HCT116 (cell line): ENCODE measurements at regions not wholly inside any gene's neighbourhood (a gene's known extent, or its start where the extent isn't known, plus 50 kb on each side); places are given as distances from the start of the nearest gene placed in this dataset.

Experiments used
- ATAC-seq: fragments of 200-7000 bp; cut with Tn5 transposase; 2 replicates; pipeline ENCODE4 v1.9.1; 2020; ENCODE audit warnings: mild to moderate bottlenecking, moderate library complexity
- BruUV-seq: library from RNA; stranded (reverse); fragments of 400-500 nt; replicated peaks from 2 replicates; lab custom pipeline; 2021; lab: Mats Ljungman, UMichigan
- CTCF ChIA-PET: fragments of 300-600 bp; sonication (Branson Sonifier 250); formaldehyde crosslinking; loops from one replicate; lab custom pipeline; 2021; ENCODE audit warnings: antibody characterized with exemption; lab: Charles Lee
- POLR2A ChIA-PET: fragments of 300-600, 350-600 bp; sonication (Branson Sonifier 250); formaldehyde crosslinking; loops from one replicate; lab custom pipeline; 2021; ENCODE audit warnings: antibody characterized with exemption; lab: Charles Lee
- RAD21 ChIA-PET, 2 experiments: fragments of 300-600 bp; sonication (Branson Sonifier 250); formaldehyde crosslinking; loops; one replicate each; lab custom pipeline; 2023; ENCODE audit warnings: low total read pairs in 2 of 2; ENCODE audit not compliant: uncharacterized antibody in 2 of 2, unreplicated experiment in 2 of 2, low non-redundant PET in 1 of 2; lab: Charles Lee
- DNase-seq: peaks from one replicate; pipeline ENCODE4 v3.0.0-alpha.2; 2010; ENCODE audit warnings: low read depth, low spot score
- H2AFZ ChIP-seq: fragments of 200-600 bp; shearing (Covaris generic), sonication (generic); 2 replicates; pipeline ENCODE4 v1.6.1; 2017; ENCODE audit warnings: low read depth, mixed run types, mixed read lengths, antibody characterized with exemption, low read length; ENCODE audit not compliant: poor library complexity, severe bottlenecking
- H3K27ac ChIP-seq: 2 replicates; pipeline ENCODE4 v1.5.1; 2012; ENCODE audit warnings: low read depth, low read length
- H3K27me3 ChIP-seq: fragments of 200-600 bp; sonication (generic); 2 replicates; pipeline ENCODE4 v1.6.1; 2016; ENCODE audit warnings: mixed run types, low read length, mixed read lengths; ENCODE audit not compliant: insufficient read depth
- H3K36me3 ChIP-seq, 2 experiments: fragments of 200-500 bp in 1 of 2; fragments of 200-600 bp in 1 of 2; sonication (Bioruptor generic) in 1 of 2; sonication (generic) in 1 of 2; 2 replicates each; pipeline versions ENCODE4 v1.5.1 to v1.6.1; 2014 to 2016; ENCODE audit warnings: low read length in 2 of 2, inconsistent platforms in 1 of 2, mixed read lengths in 1 of 2, mixed run types in 1 of 2; ENCODE audit not compliant: insufficient read depth in 2 of 2, control insufficient read depth in 1 of 2
- H3K4me1 ChIP-seq, 2 experiments: fragments of 200-600 bp in 1 of 2; sonication (generic) in 1 of 2; 2 replicates each; pipeline versions ENCODE4 v1.5.1 to v1.6.1; 2012 to 2017; ENCODE audit warnings: low read length in 2 of 2, inconsistent platforms in 1 of 2, mild to moderate bottlenecking in 1 of 2, mixed read lengths in 1 of 2, mixed run types in 1 of 2, moderate library complexity in 1 of 2; ENCODE audit not compliant: insufficient read depth in 2 of 2, control insufficient read depth in 1 of 2
- H3K4me2 ChIP-seq: fragments of 200-600 bp; sonication (generic); 2 replicates; pipeline ENCODE4 v1.6.1; 2017; ENCODE audit warnings: mixed run types, low read length, mixed read lengths
- H3K4me3 ChIP-seq, 2 experiments: fragments of 200-600 bp in 1 of 2; sonication (generic) in 1 of 2; replicated peaks in 1 of 2; 2 replicates each; pipeline ENCODE4 v1.5.1; 2011 to 2016; ENCODE audit warnings: low read length in 2 of 2, control low read depth in 1 of 2, low read depth in 1 of 2, mild to moderate bottlenecking in 1 of 2, mixed read lengths in 1 of 2, mixed run types in 1 of 2
- H3K79me2 ChIP-seq: fragments of 200-600 bp; sonication (generic); 2 replicates; pipeline ENCODE4 v1.6.1; 2017; ENCODE audit warnings: mild to moderate bottlenecking, mixed run types, low read length, moderate library complexity, mixed read lengths; ENCODE audit not compliant: insufficient read depth
- H3K9ac ChIP-seq: fragments of 200-600 bp; sonication (generic); 2 replicates; pipeline ENCODE4 v1.6.1; 2016; ENCODE audit warnings: low read length, mixed read lengths
- H3K9me2 ChIP-seq: fragments of 200-600 bp; sonication (generic), shearing (Covaris generic); 2 replicates; pipeline ENCODE4 v1.6.1; 2017; ENCODE audit warnings: mixed run types, mild to moderate bottlenecking, moderate library complexity; ENCODE audit not compliant: insufficient read depth
- H3K9me3 ChIP-seq, 2 experiments: fragments of 200-500 bp in 1 of 2; fragments of 200-600 bp in 1 of 2; sonication (Bioruptor generic) in 1 of 2; sonication (generic) in 1 of 2; 2 replicates each; pipeline ENCODE4 v1.6.1; 2014 to 2017; ENCODE audit warnings: low read length in 2 of 2, mixed read lengths in 2 of 2, inconsistent platforms in 1 of 2, low read depth in 1 of 2, mild to moderate bottlenecking in 1 of 2, mixed run types in 1 of 2, moderate library complexity in 1 of 2; ENCODE audit not compliant: control insufficient read depth in 1 of 2, insufficient read depth in 1 of 2
- H4K20me1 ChIP-seq: fragments of 200-600 bp; sonication (generic), shearing (Covaris generic); 2 replicates; pipeline ENCODE4 v1.6.1; 2017; ENCODE audit warnings: mixed run types, mild to moderate bottlenecking, moderate library complexity; ENCODE audit not compliant: insufficient read depth
- CBX3 ChIP-seq: IDR thresholded peaks from 2 replicates; pipeline ENCODE4 v1.6.1; 2012; ENCODE audit warnings: low read depth
- CEBPB ChIP-seq: IDR thresholded peaks from 2 replicates; pipeline ENCODE4 v1.6.1; 2012; ENCODE audit warnings: low read depth
- EGR1 ChIP-seq: IDR thresholded peaks from 2 replicates; pipeline ENCODE4 v1.6.1; 2012; ENCODE audit warnings: low read depth
- EZH2 ChIP-seq: fragments of 200-600 bp; sonication (generic); IDR thresholded peaks from 2 replicates; pipeline ENCODE4 v1.6.1; 2017; ENCODE audit warnings: antibody characterized with exemption, mixed run types
- FOSL1 ChIP-seq: IDR thresholded peaks from 2 replicates; pipeline ENCODE4 v1.6.1; 2012; ENCODE audit warnings: low read depth
- POLR2A ChIP-seq: IDR thresholded peaks from 2 replicates; pipeline ENCODE4 v1.7.0; 2011; ENCODE audit warnings: borderline replicate concordance; ENCODE audit not compliant: insufficient read depth, insufficient read length; ENCODE audit errors: extremely low read depth
- POLR2AphosphoS5 ChIP-seq: IDR thresholded peaks from 2 replicates; pipeline ENCODE4 v1.6.1; 2011; ENCODE audit warnings: mild to moderate bottlenecking, low read depth, low read length, moderate library complexity
- SP1 ChIP-seq: IDR thresholded peaks from 2 replicates; pipeline ENCODE4 v1.6.1; 2012; ENCODE audit warnings: low read depth
- YY1 ChIP-seq: IDR thresholded peaks from 2 replicates; pipeline ENCODE4 v1.6.1; 2011; ENCODE audit warnings: low read length, low read depth, moderate library complexity, mild to moderate bottlenecking; ENCODE audit not compliant: insufficient replicate concordance; ENCODE audit errors: extremely low read depth
- ZFX ChIP-seq: fragments of 450-650 bp; IDR thresholded peaks from 2 replicates; pipeline ENCODE4 v1.6.1; 2017
- ZNF274 ChIP-seq: fragments of 200-500 bp; sonication (Bioruptor generic); IDR thresholded peaks from 2 replicates; pipeline ENCODE4 v1.6.1; 2014; ENCODE audit warnings: mild to moderate bottlenecking, low read depth, low read length, inconsistent platforms
- intact Hi-C: fragments of 100-400 bp; cut with micrococcal nuclease; formaldehyde crosslinking; loops from 2 replicates; pipeline ENCODE4 v1.10.0; 2022
- TF ChIP-seq, protein P1 (sequence below): IDR thresholded peaks from 2 replicates; pipeline ENCODE4 v1.6.1; 2012
- TF ChIP-seq, protein P2 (sequence below): IDR thresholded peaks from 2 replicates; pipeline ENCODE4 v1.6.1; 2011; ENCODE audit warnings: mild to moderate bottlenecking, low read length, moderate library complexity; ENCODE audit not compliant: insufficient replicate concordance; ENCODE audit errors: extremely low read depth
- TF ChIP-seq, protein P3 (sequence below): IDR thresholded peaks from 2 replicates; pipeline ENCODE4 v1.6.1; 2012

DNA sequence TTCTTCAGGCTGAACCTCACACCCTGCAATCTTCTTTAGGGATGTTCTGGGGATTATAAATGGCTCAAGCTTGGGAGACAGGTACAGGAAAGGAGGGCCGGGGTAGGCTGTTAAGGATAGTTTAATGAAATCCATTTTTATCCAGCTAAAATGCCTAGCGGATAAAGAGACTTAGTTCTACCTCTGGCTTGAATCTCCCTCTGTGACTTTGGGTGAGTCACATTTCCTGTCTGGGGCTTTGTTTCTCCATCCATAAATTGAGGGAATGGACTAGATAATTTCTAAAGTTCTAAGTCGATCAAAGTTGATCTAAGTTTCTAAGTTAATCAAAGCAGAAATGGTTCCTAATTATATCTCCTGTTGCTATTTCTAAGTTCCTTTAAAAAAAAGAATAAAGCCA lies 319.6 kb upstream of the E2F7 start:
- POLR2A ChIA-PET = no interaction called here
- Histone ChIP-seq H3K4me3 (no peak overlapping the region), H3K27me3 (no peaks in the 10 kb centered on the region), H3K27ac (no peak overlapping the region), H2AFZ (no peak overlapping the region), H3K9me2 (no peaks in the 10 kb centered on the region), H3K79me2 (no peaks in the 10 kb centered on the region), H3K9ac (no peak overlapping the region), H3K9me3 (no peaks in the 10 kb centered on the region), H3K4me1 (no peaks in the 10 kb centered on the region), H3K36me3 (no peaks in the 10 kb centered on the region), H3K4me2 (no peak overlapping the region), H4K20me1 (no peaks in the 10 kb centered on the region)
- CTCF ChIA-PET = no interaction called here
- no peak for TF ChIP-seq CEBPB
- TF ChIP-seq, protein P1, sequence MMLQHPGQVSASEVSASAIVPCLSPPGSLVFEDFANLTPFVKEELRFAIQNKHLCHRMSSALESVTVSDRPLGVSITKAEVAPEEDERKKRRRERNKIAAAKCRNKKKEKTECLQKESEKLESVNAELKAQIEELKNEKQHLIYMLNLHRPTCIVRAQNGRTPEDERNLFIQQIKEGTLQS = no peak
- no peak for TF ChIP-seq ZNF274
- no peak for TF ChIP-seq FOSL1
- TF ChIP-seq EGR1 = no peak
- no peak for TF ChIP-seq EZH2
- no peak for TF ChIP-seq ZFX
- no peak for TF ChIP-seq POLR2AphosphoS5
- TF ChIP-seq CBX3 = no peak
- no peak for TF ChIP-seq YY1
- no peak for TF ChIP-seq POLR2A
- no peak for TF ChIP-seq SP1
- TF ChIP-seq, protein P2, sequence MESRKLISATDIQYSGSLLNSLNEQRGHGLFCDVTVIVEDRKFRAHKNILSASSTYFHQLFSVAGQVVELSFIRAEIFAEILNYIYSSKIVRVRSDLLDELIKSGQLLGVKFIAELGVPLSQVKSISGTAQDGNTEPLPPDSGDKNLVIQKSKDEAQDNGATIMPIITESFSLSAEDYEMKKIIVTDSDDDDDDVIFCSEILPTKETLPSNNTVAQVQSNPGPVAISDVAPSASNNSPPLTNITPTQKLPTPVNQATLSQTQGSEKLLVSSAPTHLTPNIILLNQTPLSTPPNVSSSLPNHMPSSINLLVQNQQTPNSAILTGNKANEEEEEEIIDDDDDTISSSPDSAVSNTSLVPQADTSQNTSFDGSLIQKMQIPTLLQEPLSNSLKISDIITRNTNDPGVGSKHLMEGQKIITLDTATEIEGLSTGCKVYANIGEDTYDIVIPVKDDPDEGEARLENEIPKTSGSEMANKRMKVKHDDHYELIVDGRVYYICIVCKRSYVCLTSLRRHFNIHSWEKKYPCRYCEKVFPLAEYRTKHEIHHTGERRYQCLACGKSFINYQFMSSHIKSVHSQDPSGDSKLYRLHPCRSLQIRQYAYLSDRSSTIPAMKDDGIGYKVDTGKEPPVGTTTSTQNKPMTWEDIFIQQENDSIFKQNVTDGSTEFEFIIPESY = no peak
- TF ChIP-seq, protein P3, sequence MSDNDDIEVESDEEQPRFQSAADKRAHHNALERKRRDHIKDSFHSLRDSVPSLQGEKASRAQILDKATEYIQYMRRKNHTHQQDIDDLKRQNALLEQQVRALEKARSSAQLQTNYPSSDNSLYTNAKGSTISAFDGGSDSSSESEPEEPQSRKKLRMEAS = no peak
- DNase-seq (no peak), ATAC-seq (no peak)
- intact Hi-C loops = no loop called here
- BruUV-seq = no TSS peak
- RAD21 ChIA-PET = no interaction called here
